ENCODE measurements at regions not wholly inside any gene's neighbourhood (a gene's known extent, or its start where the extent isn't known, plus 50 kb on each side); places are given as distances from the start of the nearest gene placed in this dataset.

- no peak for TF ChIP-seq CTCF (IDR thresholded peaks at IDR 0.05; ENCODE audit: insufficient read depth, low read depth, low read length)
- no peak for TF ChIP-seq EZH2 (IDR thresholded peaks at IDR 0.05; ENCODE audit: insufficient read depth, low read length)
Measured at GRCh38 chr20:11844691-11845090, 73.0 kb upstream of the BTBD3 start.
